ENCODE measurements at regions not wholly inside any gene's neighbourhood (a gene's known extent, or its start where the extent isn't known, plus 50 kb on each side); places are given as distances from the start of the nearest gene placed in this dataset.

DNA sequence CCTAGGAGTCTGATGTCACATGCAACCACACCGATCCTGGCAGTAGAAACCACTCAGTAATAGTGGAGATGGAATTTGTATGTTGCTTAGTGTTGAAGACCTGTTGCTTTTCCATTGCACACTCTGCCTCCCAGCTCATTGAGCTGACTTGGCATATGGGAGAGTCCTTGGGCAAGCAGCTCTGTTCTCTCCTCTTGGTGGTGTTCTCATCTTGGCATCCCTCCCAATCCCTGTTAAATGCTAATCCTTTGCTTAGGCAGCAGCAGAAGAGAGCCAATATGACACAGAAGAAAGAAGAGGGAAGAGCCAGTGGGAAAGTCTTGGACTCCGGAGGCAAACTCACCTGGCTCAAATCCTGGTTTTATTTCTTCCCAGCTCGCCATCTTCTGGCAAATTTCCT is 178.0 kb upstream of the CAND1 start:
- TF ChIP-seq, protein P1, sequence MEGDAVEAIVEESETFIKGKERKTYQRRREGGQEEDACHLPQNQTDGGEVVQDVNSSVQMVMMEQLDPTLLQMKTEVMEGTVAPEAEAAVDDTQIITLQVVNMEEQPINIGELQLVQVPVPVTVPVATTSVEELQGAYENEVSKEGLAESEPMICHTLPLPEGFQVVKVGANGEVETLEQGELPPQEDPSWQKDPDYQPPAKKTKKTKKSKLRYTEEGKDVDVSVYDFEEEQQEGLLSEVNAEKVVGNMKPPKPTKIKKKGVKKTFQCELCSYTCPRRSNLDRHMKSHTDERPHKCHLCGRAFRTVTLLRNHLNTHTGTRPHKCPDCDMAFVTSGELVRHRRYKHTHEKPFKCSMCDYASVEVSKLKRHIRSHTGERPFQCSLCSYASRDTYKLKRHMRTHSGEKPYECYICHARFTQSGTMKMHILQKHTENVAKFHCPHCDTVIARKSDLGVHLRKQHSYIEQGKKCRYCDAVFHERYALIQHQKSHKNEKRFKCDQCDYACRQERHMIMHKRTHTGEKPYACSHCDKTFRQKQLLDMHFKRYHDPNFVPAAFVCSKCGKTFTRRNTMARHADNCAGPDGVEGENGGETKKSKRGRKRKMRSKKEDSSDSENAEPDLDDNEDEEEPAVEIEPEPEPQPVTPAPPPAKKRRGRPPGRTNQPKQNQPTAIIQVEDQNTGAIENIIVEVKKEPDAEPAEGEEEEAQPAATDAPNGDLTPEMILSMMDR (conservative IDR thresholded peaks at IDR 0.05) = no peak
- Histone ChIP-seq H2BK5ac (ENCODE audit: insufficient read length, low read length) (no peak overlapping the region), H3K4ac (ENCODE audit: low read depth, low read length) (no peak overlapping the region), H2AFZ (ENCODE audit: low read length) (no peak overlapping the region), H2AK5ac (ENCODE audit: insufficient read length, low read length) (no peak overlapping the region), H2BK15ac (ENCODE audit: low read depth, low read length) (no peak overlapping the region), H3K56ac (ENCODE audit: insufficient read length, low read depth, low read length) (no peak overlapping the region), H3K4me1 (ENCODE audit: insufficient read depth, low read length) (no peaks in the 10 kb centered on the region), H3T11ph (ENCODE audit: low read length) (no peak overlapping the region), H3K27ac (ENCODE audit: insufficient read length, low read depth, low read length) (no peak overlapping the region), H2BK12ac (ENCODE audit: insufficient read length, low read depth, low read length) (no peak overlapping the region), H3K14ac (ENCODE audit: insufficient read depth, low read length) (no peak overlapping the region), H4K91ac (ENCODE audit: insufficient read length, low read depth, low read length) (no peak overlapping the region), H3K23me2 (ENCODE audit: insufficient read length, low read depth, low read length, poor library complexity, severe bottlenecking) (no peaks in the 10 kb centered on the region), H4K20me1 (ENCODE audit: control insufficient read depth, insufficient read depth, insufficient read length) (no peaks in the 10 kb centered on the region), H3K23ac (ENCODE audit: insufficient read length, low read depth, low read length) (no peak overlapping the region), H4K5ac (ENCODE audit: insufficient read length, low read depth, low read length) (no peak overlapping the region), H3K9ac (ENCODE audit: extremely low read depth, insufficient read length, low read length) (no peak overlapping the region), H3K18ac (ENCODE audit: insufficient read length, low read depth, low read length) (no peak overlapping the region), H3K79me2 (ENCODE audit: insufficient read depth, low read length) (no peaks in the 10 kb centered on the region), H4K8ac (replicated peaks; ENCODE audit: insufficient read length, low read depth, low read length) (no peak overlapping the region), H3K4me2 (ENCODE audit: insufficient read depth, insufficient read length, low read length) (no peak overlapping the region), H3K79me1 (ENCODE audit: insufficient read depth, low read depth, low read length, poor library complexity, severe bottlenecking) (no peaks in the 10 kb centered on the region), H3K9me3 (ENCODE audit: control insufficient read depth, low read depth, low read length) (no peaks in the 10 kb centered on the region), H2BK120ac (ENCODE audit: low read depth, low read length, poor library complexity, severe bottlenecking) (no peak overlapping the region), H2BK20ac (ENCODE audit: low read depth, low read length, poor library complexity, severe bottlenecking) (no peak overlapping the region), H3K27me3 (ENCODE audit: insufficient read depth, low read length) (no peaks in the 10 kb centered on the region)
- peaks cover 6% of the 10 kb centered on the region in 2 experiments for H3K4me1 Mint-ChIP-seq
- H3K9me3 Mint-ChIP-seq = no peaks in the 10 kb centered on the region; a peak in 2 of 5 replicates
- no peaks in the 10 kb centered on the region for H3K36me3 Mint-ChIP-seq (ENCODE audit: insufficient read depth in 1 of 3, low read depth in 3 of 3)
- no peak overlapping the region for H3K4me3 Mint-ChIP-seq
- no peaks in the 10 kb centered on the region; the same call in 1 of the 2 replicates for H3K27me3 Mint-ChIP-seq (ENCODE audit: low read depth)
- no peak overlapping the region for H3K27ac Mint-ChIP-seq
- no CpG with 5 or more reads among the region's 3 CpGs for WGBS (ENCODE audit: extremely low coverage, insufficient read length, low lambda C conversion rate)
- DNase-seq = no peak
